Osteocyte (in vitro differentiated cells): ENCODE measurements at regions not wholly inside any gene's neighbourhood (a gene's known extent, or its start where the extent isn't known, plus 50 kb on each side); places are given as distances from the start of the nearest gene placed in this dataset.

Experiments
- DNase-seq: peaks from one replicate; pipeline ENCODE4 v3.0.0; 2021; ENCODE audit warnings: mixed read lengths; ENCODE audit not compliant: unreplicated experiment; ENCODE audit errors: extremely low spot score
- H3K27ac Mint-ChIP-seq: one replicate; pipeline ENCODE4 v1.8.0; 2021; ENCODE audit warnings: mild to moderate bottlenecking, mixed read lengths; ENCODE audit not compliant: unreplicated experiment
- H3K27me3 Mint-ChIP-seq: one replicate; pipeline ENCODE4 v1.8.0; 2021; ENCODE audit warnings: mixed read lengths; ENCODE audit not compliant: unreplicated experiment
- H3K36me3 Mint-ChIP-seq: one replicate; pipeline ENCODE4 v1.8.0; 2021; ENCODE audit warnings: mixed read lengths; ENCODE audit not compliant: unreplicated experiment
- H3K4me1 Mint-ChIP-seq: one replicate; pipeline ENCODE4 v1.8.0; 2021; ENCODE audit warnings: mixed read lengths; ENCODE audit not compliant: unreplicated experiment
- H3K4me3 Mint-ChIP-seq: one replicate; pipeline ENCODE4 v1.8.0; 2021; ENCODE audit warnings: mild to moderate bottlenecking, moderate library complexity, mixed read lengths; ENCODE audit not compliant: unreplicated experiment
- H3K9me3 Mint-ChIP-seq: one replicate; pipeline ENCODE4 v1.8.0; 2021; ENCODE audit warnings: mixed read lengths; ENCODE audit not compliant: unreplicated experiment
- CTCF ChIP-seq: fragments of 200-600 bp; sonication (generic); IDR thresholded peaks from 2 replicates; pipeline ENCODE4 v1.5.0; 2021; ENCODE audit warnings: antibody characterized with exemption, mild to moderate bottlenecking, moderate library complexity

GRCh38 chr13:42497798-42498197, 76.2 kb upstream of the TNFSF11 start:
- Mint-ChIP-seq H3K27me3 (peaks cover 2% of the 10 kb centered on the region), H3K36me3 (no peaks in the 10 kb centered on the region), H3K27ac (no peak overlapping the region), H3K4me3 (no peak overlapping the region), H3K4me1 (peaks cover 14% of the 10 kb centered on the region), H3K9me3 (no peaks in the 10 kb centered on the region)
- no peak for DNase-seq
- TF ChIP-seq CTCF, result no peak

- Mint-ChIP-seq H3K27me3 (peaks cover 6% of the 10 kb centered on the region), H3K27ac (no peak overlapping the region), H3K4me3 (no peak overlapping the region), H3K4me1 (peaks cover 14% of the 10 kb centered on the region), H3K9me3 (no peaks in the 10 kb centered on the region), H3K36me3 (no peaks in the 10 kb centered on the region)
- peak; percentile 25 for TF ChIP-seq CTCF
- no peak for DNase-seq
Observed at GRCh38 chr13:42498521-42498920, 75.4 kb upstream of the TNFSF11 start.
